ENCODE measurements at regions not wholly inside any gene's neighbourhood (a gene's known extent, or its start where the extent isn't known, plus 50 kb on each side); places are given as distances from the start of the nearest gene placed in this dataset.

GRCh38 chr2:183495079-183495478, 370.8 kb downstream of the NUP35 start:
- Histone ChIP-seq H4K20me1 (replicated peaks; ENCODE audit: control insufficient read depth, extremely low read depth, insufficient read depth, low read length) (no peaks in the 10 kb centered on the region), H3K4me2 (ENCODE audit: insufficient read depth, low read length) (no peak overlapping the region), H3K27me3 (ENCODE audit: control insufficient read depth in 2 of 2, insufficient read depth in 2 of 2, low read length in 2 of 2) (no peaks in the 10 kb centered on the region), H3K9ac (replicated peaks; ENCODE audit: extremely low read depth, insufficient read depth, low read length) (no peak overlapping the region), H3K27ac (ENCODE audit: insufficient read depth, low read depth, low read length) (no peak overlapping the region), H3K79me2 (ENCODE audit: control insufficient read depth, insufficient read depth, low read length) (no peaks in the 10 kb centered on the region), H3K9me1 (replicated peaks; ENCODE audit: control insufficient read depth, extremely low read depth, insufficient read depth, low read length) (no peaks in the 10 kb centered on the region), H3K4me3 (replicated peaks in 1 of 3; ENCODE audit: insufficient read depth in 1 of 3, low read depth in 1 of 3, low read length in 3 of 3) (no peak overlapping the region), H2AFZ (ENCODE audit: low read depth, low read length) (no peak overlapping the region), H3K9me3 (replicated peaks; ENCODE audit: control insufficient read depth, insufficient read depth, low read length) (no peaks in the 10 kb centered on the region), H3K36me3 (ENCODE audit: control insufficient read depth in 2 of 2, extremely low read depth in 1 of 2, insufficient read depth in 2 of 2, low read length in 2 of 2) (no peaks in the 10 kb centered on the region), H3K4me1 (ENCODE audit: control insufficient read depth, extremely low read depth, insufficient read depth, low read length) (no peaks in the 10 kb centered on the region)
- intact Hi-C loops (cut with micrococcal nuclease): no loop called here
- ChIA-PET CTCF (no interaction called here), POLR2A (no interaction called here)
- TF ChIP-seq FOS (IDR thresholded peaks at IDR 0.05; ENCODE audit: borderline replicate concordance, insufficient read depth, low read length) (no peak), MAX (IDR thresholded peaks at IDR 0.05; ENCODE audit: insufficient read depth, insufficient read length) (no peak), MYC (IDR thresholded peaks at IDR 0.05; ENCODE audit: low read depth, low read length) (no peak), JUN (IDR thresholded peaks at IDR 0.05; ENCODE audit: borderline replicate concordance, insufficient read depth, insufficient read length, low read depth) (no peak), CTCF (IDR thresholded peaks at IDR 0.05; ENCODE audit: extremely low read depth in 1 of 2, insufficient read depth in 1 of 2, low read depth in 1 of 2, low read length in 2 of 2) (no peak), POLR2A (IDR thresholded peaks at IDR 0.05; ENCODE audit: low read depth, low read length) (no peak), EZH2 (IDR thresholded peaks at IDR 0.05; ENCODE audit: borderline replicate concordance, low read depth, low read length, severe bottlenecking) (no peak), GATA2 (IDR thresholded peaks at IDR 0.05; ENCODE audit: insufficient read depth, insufficient read length, low read depth, low read length) (no peak), POLR2AphosphoS5 (IDR thresholded peaks at IDR 0.05; ENCODE audit: insufficient read depth, low read depth, low read length) (no peak)
- no peak for DNase-seq (ENCODE audit: low read depth, low spot score)
- dilution Hi-C loops (cut with MboI; ENCODE audit: extremely low pct_ligation_motif_present, low sequenced_read_pairs): no loop called here
- no peak for FAIRE-seq
- no TSS peak for BruUV-seq (replicated peaks)

All from endothelial cell of umbilical vein (primary cell).